KBM-7 (cell line): ENCODE measurements at regions not wholly inside any gene's neighbourhood (a gene's known extent, or its start where the extent isn't known, plus 50 kb on each side); places are given as distances from the start of the nearest gene placed in this dataset.
A peak's percentile ranks its signal among the peaks of the same experiment; 100 is the strongest.
"Not testable (repeated sequence)": the region's sequence is repeated elsewhere in the genome, so short reads cannot be mapped to it uniquely, and the experiment has no call there.

Experiments used
- DNase-seq: peaks from one replicate; pipeline ENCODE4 v3.0.0-alpha.2; 2015
- in situ Hi-C: fragments of 300-500 bp; cut with MboI; formaldehyde crosslinking; loops from 2 replicates; pipeline ENCODE4 v1.14.3; 2020; ENCODE audit warnings: low sequenced_read_pairs, low pct_unique_long_range_greater_than_20kb, mixed read lengths

- in situ Hi-C loops: no loop called here
These were observed 79.1 kb upstream of the CYP1B1 start for GRCh38 chr2:38155015-38155414.

DNA sequence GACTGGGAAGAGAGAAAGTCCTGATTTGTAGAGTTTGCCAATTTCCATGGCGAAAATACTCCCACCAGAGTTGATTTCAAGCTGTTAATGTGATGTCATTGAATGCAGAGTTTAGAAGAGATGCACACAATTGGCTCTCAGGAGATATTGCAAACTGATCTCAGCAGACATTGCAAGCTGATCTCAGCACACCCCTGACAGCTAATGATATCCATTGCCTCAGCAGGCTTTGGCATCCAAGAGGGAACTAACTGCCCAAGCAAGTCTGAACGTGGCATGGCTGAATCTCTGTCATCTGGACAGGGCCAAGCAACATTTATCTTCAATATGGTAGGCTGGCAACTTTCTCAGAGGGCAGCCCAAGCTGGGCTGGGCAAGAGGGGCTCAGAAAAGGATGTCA is 78.4 kb upstream of the CYP1B1 start:
- in situ Hi-C loops: no loop called here
- DNase-seq: no peak

More at GRCh38 chr2:38155015-38155414, 79.1 kb upstream of the CYP1B1 start:
- no peak for DNase-seq

GRCh38 chr2:38153476-38154135 is 77.7 kb upstream of the CYP1B1 start:
- no peak for DNase-seq
- in situ Hi-C loops: no loop called here

GRCh38 chr2:38152913-38153312 is 77.0 kb upstream of the CYP1B1 start:
- no peak for DNase-seq
- in situ Hi-C loops: no loop called here

GRCh38 chr2:38152035-38152434 is 76.1 kb upstream of the CYP1B1 start:
- in situ Hi-C loops: no loop called here
- no peak for DNase-seq

GRCh38 chr2:38149531-38149930 is 73.6 kb upstream of the CYP1B1 start:
- in situ Hi-C loops: no loop called here
- DNase-seq: no peak

GRCh38 chr2:38148501-38148900 is 72.5 kb upstream of the CYP1B1 start:
- no peak for DNase-seq
- in situ Hi-C loops: no loop called here

- in situ Hi-C loops: no loop called here
- no peak for DNase-seq
These were observed 71.6 kb upstream of the CYP1B1 start for GRCh38 chr2:38147333-38148121.

DNA sequence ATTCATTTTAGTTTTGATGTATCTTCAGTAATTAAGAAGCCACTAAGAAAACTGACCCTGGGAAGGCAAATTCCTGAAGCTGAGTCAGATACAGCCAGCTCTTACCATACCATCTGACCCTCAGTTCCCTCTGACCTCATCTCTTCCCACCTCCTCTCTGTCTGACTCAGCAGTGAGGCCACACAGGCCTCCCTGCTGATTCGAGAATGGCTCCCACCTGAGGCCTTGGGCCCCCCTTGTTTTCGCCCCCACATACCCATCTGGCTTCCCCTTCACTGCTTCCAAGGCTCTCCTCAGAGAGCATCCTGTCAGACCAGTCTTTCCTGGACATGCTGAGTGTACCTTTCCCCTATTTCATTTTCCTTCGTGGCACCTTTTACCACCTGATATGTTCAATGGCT is 71.0 kb upstream of the CYP1B1 start:
- no peak for DNase-seq
- in situ Hi-C loops: no loop called here

DNA sequence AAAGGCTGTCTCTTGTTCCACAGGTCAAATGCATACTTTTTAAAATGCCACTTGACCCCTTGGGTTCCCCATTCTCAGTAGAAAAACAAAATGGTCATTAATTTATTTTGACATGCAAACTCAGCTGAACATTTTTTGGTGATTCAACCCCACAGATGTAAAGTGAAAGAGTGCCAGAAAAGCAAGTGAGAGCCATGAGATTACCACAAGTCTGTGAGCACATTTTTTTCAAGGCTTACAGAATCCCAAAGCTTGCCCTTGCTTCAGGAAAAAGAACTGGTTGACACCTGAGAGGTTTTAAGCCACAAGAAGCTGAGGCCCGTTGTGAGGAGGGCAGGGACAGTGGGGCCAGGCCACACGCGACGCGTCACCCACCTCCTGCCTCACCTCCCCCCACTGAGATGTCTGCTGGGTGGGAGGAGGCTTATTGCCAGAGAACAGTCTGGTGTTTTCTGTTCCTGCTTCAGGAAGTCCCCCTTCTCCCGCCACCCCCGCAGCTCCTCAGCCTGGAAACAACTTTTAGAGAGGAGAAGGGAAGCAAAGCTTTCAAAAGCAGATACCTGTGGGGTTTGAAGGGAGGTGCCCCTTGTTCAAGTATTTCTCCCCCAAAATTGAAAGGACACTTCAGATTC is 70.4 kb upstream of the CYP1B1 start:
- DNase-seq: peak; percentile 89
- in situ Hi-C loops: no loop called here

- in situ Hi-C loops: no loop called here
These were observed 69.3 kb upstream of the CYP1B1 start for GRCh38 chr2:38145236-38145635.

GRCh38 chr2:38142627-38143026 is 66.7 kb upstream of the CYP1B1 start:
- no peak for DNase-seq

More at GRCh38 chr2:38145236-38145635, 69.3 kb upstream of the CYP1B1 start:
- DNase-seq: no peak

GRCh38 chr2:38141501-38141900 is 65.5 kb upstream of the CYP1B1 start:
- no peak for DNase-seq
- in situ Hi-C loops: no loop called here

More at GRCh38 chr2:38142627-38143026, 66.7 kb upstream of the CYP1B1 start:
- in situ Hi-C loops: no loop called here

GRCh38 chr2:38138996-38139395 is 63.0 kb upstream of the CYP1B1 start:
- in situ Hi-C loops: no loop called here
- no peak for DNase-seq

GRCh38 chr2:38138419-38138818 is 62.5 kb upstream of the CYP1B1 start:
- DNase-seq: no peak
- in situ Hi-C loops: no loop called here

GRCh38 chr2:38137958-38138357 is 62.0 kb upstream of the CYP1B1 start:
- in situ Hi-C loops, DNase-seq: not testable (repeated sequence)

DNA sequence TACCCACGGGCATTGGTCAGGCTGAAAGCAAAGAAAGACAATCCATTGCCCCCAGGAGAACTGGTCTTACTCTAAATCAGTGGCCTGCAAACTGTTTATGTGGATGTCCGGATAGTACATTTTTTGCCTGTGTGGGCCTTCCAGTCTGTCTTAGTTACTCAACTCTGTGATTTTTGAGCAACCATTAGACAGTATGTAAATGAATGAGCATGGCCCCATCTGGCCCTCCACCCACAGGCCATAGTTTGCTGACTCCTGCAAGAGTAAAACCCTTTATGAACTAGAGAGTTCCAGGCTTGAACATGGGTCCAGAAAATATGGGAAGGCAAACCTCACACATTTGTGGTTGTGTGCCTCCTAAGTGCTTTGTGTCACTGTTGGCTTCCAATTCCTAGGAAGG is 55.7 kb upstream of the CYP1B1 start:
- no peak for DNase-seq
- in situ Hi-C loops: no loop called here

DNA sequence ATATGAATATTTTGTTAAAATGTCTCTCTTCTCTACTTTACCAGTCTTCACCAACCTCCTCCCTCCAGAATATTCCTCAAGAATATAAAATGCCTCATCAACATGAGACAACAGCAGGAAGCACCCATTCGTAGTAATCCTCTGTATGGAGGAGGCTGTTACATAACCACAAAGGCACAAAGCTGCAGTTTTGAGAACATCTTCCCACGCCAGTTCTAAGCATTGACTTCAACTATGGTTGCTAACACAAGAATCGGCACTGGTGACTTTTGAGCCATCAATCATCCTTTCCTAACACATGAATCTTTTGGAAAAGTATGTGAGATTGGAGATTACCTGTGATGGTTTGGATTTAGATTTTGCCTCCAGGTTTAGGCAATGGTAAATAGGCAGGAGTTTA is 54.9 kb upstream of the CYP1B1 start:
- peak; percentile 58 for DNase-seq
- in situ Hi-C loops: no loop called here

GRCh38 chr2:38129987-38130386 is 54.0 kb upstream of the CYP1B1 start:
- DNase-seq: peak; percentile 72
- in situ Hi-C loops: no loop called here

DNA sequence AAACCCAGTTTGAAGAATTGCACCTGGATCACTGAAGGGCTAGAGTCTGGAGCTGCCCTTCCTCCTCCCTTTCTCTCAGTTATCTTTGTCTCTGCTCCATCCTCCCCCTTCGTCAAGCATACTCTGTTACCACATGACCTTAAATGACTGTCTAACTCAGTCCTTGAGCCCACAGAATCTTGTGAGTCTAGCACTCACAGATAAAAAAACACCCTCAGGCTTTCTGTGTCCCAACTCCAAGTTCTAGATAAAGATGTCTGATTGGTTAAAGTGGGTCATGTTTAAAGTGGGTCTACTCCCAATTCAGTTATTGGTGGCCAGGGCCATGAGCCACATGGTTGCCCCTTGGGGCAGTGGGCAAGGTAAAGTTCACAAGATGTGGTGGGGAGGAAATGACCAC is 53.5 kb upstream of the CYP1B1 start:
- in situ Hi-C loops: no loop called here
- DNase-seq: peak; percentile 29
